Immature natural killer cell (primary cell): ENCODE measurements at regions not wholly inside any gene's neighbourhood (a gene's known extent, or its start where the extent isn't known, plus 50 kb on each side); places are given as distances from the start of the nearest gene placed in this dataset.

Experiments
- DNase-seq, 3 donors: peaks; one replicate each; pipeline ENCODE4 v3.0.0; 2022; ENCODE audit warnings: mixed read lengths in 1 of 3
- H3K27ac Mint-ChIP-seq, 6 donors: one replicate each; pipeline ENCODE4 v1.8.0; 2020; ENCODE audit warnings: mixed read lengths in 6 of 6, mild to moderate bottlenecking in 5 of 6, inconsistent platforms in 4 of 6, moderate library complexity in 3 of 6
- H3K27me3 Mint-ChIP-seq, 3 donors: one replicate each; pipeline ENCODE4 v1.8.0; 2020 to 2021; ENCODE audit warnings: low read depth in 3 of 3, mild to moderate bottlenecking in 3 of 3, mixed read lengths in 3 of 3, moderate library complexity in 3 of 3, inconsistent platforms in 1 of 3
- H3K36me3 Mint-ChIP-seq, 3 donors: one replicate each; pipeline ENCODE4 v1.8.0; 2020; ENCODE audit warnings: mixed read lengths in 3 of 3, inconsistent platforms in 2 of 3, mild to moderate bottlenecking in 2 of 3
- H3K4me1 Mint-ChIP-seq, 2 donors: one replicate each; pipeline ENCODE4 v1.8.0; 2020; ENCODE audit warnings: inconsistent platforms in 2 of 2, mild to moderate bottlenecking in 2 of 2, mixed read lengths in 2 of 2, moderate library complexity in 1 of 2
- H3K4me3 Mint-ChIP-seq, 5 donors: one replicate each; pipeline ENCODE4 v1.8.0; 2020; ENCODE audit warnings: mild to moderate bottlenecking in 5 of 5, mixed read lengths in 5 of 5, inconsistent platforms in 3 of 5, moderate library complexity in 3 of 5
- H3K9me3 Mint-ChIP-seq, 6 donors: one replicate each; pipeline ENCODE4 v1.8.0; 2020; ENCODE audit warnings: mild to moderate bottlenecking in 6 of 6, mixed read lengths in 6 of 6, inconsistent platforms in 4 of 6, moderate library complexity in 3 of 6

DNA sequence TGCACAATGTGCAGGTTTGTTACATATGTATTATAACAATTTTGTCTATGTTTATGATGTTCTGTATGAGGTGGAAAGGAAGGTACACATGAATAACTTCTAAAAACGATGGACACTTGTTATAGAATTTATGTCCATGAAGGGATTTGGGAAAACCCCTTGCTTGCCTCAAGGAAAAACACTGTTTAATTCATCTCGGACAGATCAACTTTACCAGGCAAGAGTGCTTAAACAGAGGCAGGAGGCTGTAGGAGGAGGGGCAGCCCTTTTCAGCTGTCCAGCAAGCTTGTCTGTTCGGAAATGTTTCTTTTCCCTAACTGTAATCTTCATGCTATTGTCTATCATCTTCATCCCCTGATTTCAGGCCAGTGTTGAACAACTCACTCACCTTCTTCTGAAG lies 200.9 kb downstream of the CDC14C start:
- H3K27me3 Mint-ChIP-seq, result no peaks in the 10 kb centered on the region
- no peaks in the 10 kb centered on the region for H3K4me1 Mint-ChIP-seq

DNA sequence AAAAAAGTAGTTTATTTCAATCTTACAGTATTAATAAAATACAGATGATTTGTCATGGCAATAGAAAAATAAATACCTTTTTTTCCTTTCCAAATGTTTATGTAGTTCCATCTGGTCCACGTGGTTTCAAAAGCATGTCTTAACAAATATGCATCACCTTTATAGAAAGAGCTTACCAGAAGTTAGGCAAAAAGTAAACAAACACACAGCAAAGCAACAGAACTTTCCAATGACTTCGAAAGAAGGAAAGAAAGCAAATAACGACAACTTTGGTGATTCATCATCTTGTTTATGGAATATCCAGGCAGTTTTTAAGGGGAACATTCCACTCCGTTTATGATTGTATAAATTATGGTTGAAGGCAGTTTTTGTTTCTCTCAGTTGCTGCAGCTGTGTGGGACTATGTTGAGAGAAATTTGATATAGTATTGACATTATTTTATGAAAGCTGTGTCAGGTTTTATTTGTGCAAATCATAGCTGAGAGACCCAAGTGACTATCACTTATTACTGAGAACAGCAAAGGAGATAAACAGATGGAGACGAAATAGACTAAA lies 203.1 kb downstream of the CDC14C start:
- H3K36me3 Mint-ChIP-seq, result no peaks in the 10 kb centered on the region
- H3K4me1 Mint-ChIP-seq, result no peaks in the 10 kb centered on the region
- H3K4me3 Mint-ChIP-seq, result no peak overlapping the region
- DNase-seq, result no peak
- H3K27ac Mint-ChIP-seq, result no peak overlapping the region
- no peaks in the 10 kb centered on the region for H3K27me3 Mint-ChIP-seq
- H3K9me3 Mint-ChIP-seq, result peaks cover 5 to 39% (median 16%) of the 10 kb centered on the region in 6 donors

More for the DNA sequence above, 200.9 kb downstream of the CDC14C start:
- DNase-seq, result no peak
- Mint-ChIP-seq H3K36me3 (peaks cover 0 to 3% (median 3%) of the 10 kb centered on the region in 3 donors), H3K27ac (no peak overlapping the region), H3K9me3 (peaks cover 2 to 36% (median 19%) of the 10 kb centered on the region in 6 donors), H3K4me3 (no peak overlapping the region)

DNA sequence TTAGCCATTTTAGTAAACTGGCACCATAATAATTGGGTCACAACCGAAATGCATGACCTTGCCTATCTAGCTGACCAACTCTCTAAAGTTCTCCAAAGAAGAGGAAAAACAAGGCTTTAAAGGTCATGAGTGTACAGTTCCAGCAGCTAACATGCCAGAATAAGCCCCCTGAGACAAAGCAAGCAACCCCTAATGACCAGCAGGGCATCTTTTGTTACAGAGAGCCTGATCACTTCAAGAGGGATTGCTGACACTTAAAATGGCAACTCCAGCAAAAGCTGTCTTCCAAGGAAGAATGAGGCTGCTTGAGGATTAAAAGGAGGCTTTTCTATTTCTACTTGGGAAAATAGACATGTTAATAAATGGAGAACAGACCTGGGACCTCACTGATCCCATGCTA lies 213.6 kb downstream of the CDC14C start:
- Mint-ChIP-seq H3K9me3 (peaks cover 0 to 34% (median 19%) of the 10 kb centered on the region in 6 donors), H3K4me3 (no peak overlapping the region), H3K4me1 (no peaks in the 10 kb centered on the region), H3K27me3 (peaks cover 0 to 2% (median 1%) of the 10 kb centered on the region in 3 donors), H3K27ac (no peak overlapping the region), H3K36me3 (no peaks in the 10 kb centered on the region)
- no peak for DNase-seq

DNA sequence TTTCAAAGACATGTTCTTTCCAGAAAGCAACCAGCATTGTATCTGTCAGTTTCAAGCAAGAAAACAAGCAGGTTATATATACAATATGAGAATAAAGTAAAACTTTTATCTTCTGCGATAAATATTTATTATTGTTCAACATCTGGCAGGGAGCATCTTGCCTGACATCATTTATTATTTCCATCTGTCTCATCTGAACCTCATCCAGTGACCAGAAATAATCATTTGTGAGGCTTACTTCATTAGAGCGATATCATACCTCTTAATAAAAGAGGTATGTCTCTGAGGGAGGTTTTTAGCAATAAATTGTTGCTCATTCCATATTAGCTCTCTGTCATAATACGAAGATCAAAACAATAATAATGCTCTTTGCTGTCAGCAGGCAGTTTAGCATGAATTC lies 226.1 kb downstream of the CDC14C start:
- peaks cover 0 to 3% (median 0%) of the 10 kb centered on the region in 3 donors for H3K27me3 Mint-ChIP-seq
- no peak for DNase-seq
- H3K27ac Mint-ChIP-seq, result no peak overlapping the region
- H3K4me3 Mint-ChIP-seq, result no peak overlapping the region
- H3K4me1 Mint-ChIP-seq, result no peaks in the 10 kb centered on the region
- H3K36me3 Mint-ChIP-seq, result no peaks in the 10 kb centered on the region
- H3K9me3 Mint-ChIP-seq, result peaks cover 7 to 37% (median 14%) of the 10 kb centered on the region in 6 donors

DNA sequence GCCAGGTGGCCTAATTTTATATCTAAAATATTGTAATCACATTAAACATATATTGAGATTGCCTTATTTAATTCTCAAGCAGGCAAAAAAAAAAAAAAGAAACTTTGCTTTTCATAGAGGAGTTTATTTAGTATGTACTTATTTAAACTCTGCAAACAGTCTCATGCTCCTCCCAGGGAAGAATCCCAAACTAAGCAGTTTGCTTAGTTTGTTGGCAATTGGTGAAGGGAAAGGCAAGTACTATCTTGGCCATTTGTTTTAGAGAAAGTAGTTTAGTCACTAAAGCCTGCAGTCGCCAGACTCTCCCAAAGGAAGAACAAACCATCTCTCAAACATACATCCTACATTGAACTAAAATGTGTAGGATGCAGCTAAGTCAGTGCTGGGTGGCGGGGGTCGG lies 226.8 kb downstream of the CDC14C start:
- Mint-ChIP-seq H3K36me3 (no peaks in the 10 kb centered on the region), H3K9me3 (peaks cover 3 to 31% (median 13%) of the 10 kb centered on the region in 6 donors), H3K27me3 (peaks cover 0 to 3% (median 0%) of the 10 kb centered on the region in 3 donors), H3K27ac (no peak overlapping the region), H3K4me1 (no peaks in the 10 kb centered on the region), H3K4me3 (no peak overlapping the region)
- DNase-seq, result no peak

DNA sequence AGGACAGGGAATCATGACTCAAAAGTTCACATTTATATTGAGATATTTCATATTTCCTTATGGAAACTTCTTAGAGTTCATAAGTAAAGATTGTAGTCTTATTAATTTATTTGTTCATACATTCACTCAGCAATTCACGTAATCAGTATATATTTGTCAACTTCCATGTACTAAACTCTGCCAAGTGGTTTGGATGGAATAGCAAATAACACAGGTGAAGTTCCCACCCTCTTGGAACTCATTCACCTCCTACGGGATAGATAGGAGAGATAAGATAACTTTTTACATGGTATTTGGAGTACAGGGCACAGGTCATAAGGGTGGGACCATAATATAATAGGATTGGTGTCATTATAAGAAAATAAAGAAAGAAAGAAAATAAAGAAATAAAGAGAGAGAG lies 234.0 kb downstream of the CDC14C start:
- H3K9me3 Mint-ChIP-seq, result peaks cover 1 to 15% (median 5%) of the 10 kb centered on the region in 6 donors
- DNase-seq, result no peak
- peaks cover 0 to 4% (median 0%) of the 10 kb centered on the region in 3 donors for H3K36me3 Mint-ChIP-seq
- H3K27ac Mint-ChIP-seq, result no peak overlapping the region
- H3K4me3 Mint-ChIP-seq, result no peak overlapping the region
- no peaks in the 10 kb centered on the region for H3K4me1 Mint-ChIP-seq
- H3K27me3 Mint-ChIP-seq, result no peaks in the 10 kb centered on the region

DNA sequence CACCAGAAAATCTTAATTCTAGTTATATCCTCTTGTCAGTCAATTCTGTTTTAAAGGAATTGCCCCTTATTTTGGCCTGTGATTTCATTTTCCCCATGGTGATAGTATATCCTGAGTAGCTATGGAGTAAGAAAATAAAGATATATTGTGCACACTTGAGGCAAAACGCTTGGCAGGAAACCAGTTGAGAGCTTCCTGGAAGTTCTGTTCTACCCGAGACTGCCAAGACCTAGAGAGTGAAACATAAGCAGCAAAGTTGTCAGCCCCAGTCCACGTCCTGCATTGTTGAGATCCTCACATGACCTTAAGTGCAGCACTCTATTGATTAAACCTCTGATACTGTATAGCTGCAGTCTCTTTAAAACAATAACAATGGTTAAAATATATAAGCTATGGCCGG lies 235.2 kb downstream of the CDC14C start:
- Mint-ChIP-seq H3K27ac (no peak overlapping the region), H3K9me3 (peaks cover 1 to 15% (median 5%) of the 10 kb centered on the region in 6 donors), H3K4me3 (no peak overlapping the region), H3K4me1 (no peaks in the 10 kb centered on the region), H3K36me3 (peaks cover 0 to 4% (median 0%) of the 10 kb centered on the region in 3 donors), H3K27me3 (no peaks in the 10 kb centered on the region)
- DNase-seq, result no peak

DNA sequence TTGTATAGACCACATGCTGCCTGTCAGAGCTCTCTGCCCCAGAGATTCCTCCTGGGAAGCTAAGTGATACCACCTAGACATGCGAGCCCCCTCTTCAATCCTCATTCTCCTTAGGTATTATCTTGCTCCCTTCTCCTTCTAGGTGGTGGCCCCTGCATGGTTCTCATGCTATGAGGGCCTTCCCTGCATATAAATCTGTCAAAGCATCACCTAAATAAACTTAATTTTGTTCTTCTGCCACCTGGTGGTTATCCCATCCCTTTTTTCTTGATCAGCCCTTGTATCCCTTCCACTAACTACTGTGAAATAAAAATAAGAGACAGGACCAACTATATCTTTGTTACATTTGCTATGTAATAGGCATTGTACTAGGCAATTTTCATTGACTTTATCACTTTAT lies 242.1 kb downstream of the CDC14C start:
- H3K27ac Mint-ChIP-seq, result no peak overlapping the region
- peaks cover 0 to 15% (median 10%) of the 10 kb centered on the region in 6 donors for H3K9me3 Mint-ChIP-seq
- DNase-seq, result no peak
- H3K4me1 Mint-ChIP-seq, result no peaks in the 10 kb centered on the region
- no peaks in the 10 kb centered on the region for H3K36me3 Mint-ChIP-seq
- no peaks in the 10 kb centered on the region for H3K27me3 Mint-ChIP-seq
- no peak overlapping the region for H3K4me3 Mint-ChIP-seq

DNA sequence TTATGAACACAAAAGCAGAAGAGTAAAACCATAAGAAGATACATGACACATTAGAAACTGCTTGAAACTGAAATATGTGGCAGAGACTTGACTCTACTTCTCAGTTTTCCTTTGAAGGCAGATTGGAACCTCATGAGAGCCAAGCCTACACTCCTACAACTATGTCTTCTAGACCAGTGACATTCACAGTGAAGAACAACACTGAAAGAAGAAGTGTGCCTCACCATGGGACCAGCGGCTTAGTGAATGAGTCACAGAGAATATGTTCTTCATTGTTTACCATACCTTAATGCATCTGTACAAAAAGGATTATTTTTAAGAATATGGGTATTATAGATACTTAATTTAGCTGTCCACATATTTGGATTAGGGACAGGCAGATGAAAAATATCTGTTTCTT lies 248.3 kb downstream of the CDC14C start:
- Mint-ChIP-seq H3K9me3 (peaks cover 0 to 27% (median 5%) of the 10 kb centered on the region in 6 donors), H3K4me3 (no peak overlapping the region), H3K27me3 (peaks cover 0 to 2% (median 0%) of the 10 kb centered on the region in 3 donors), H3K27ac (no peak overlapping the region), H3K4me1 (no peaks in the 10 kb centered on the region), H3K36me3 (no peaks in the 10 kb centered on the region)
- no peak for DNase-seq

DNA sequence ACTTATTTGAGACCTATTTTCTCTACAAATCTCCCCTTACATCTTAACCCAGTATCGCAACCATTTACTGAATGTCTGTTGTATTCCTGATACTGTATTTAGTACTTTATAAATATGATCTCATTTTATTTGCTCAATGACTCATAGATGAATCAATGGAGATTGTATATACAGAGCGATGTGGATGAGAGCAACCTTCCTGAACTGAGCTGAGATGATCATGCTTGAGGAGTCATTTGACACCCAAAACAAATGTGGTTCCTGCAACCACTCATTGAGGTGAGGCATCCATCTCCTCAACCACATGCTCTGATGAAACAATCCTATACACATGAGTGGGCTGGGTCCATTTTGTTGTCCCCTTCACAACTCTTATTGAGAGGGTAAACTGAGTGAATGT lies 250.0 kb downstream of the CDC14C start:
- Mint-ChIP-seq H3K4me1 (no peaks in the 10 kb centered on the region), H3K36me3 (no peaks in the 10 kb centered on the region), H3K27me3 (peaks cover 0 to 2% (median 0%) of the 10 kb centered on the region in 3 donors), H3K4me3 (no peak overlapping the region), H3K27ac (no peak overlapping the region), H3K9me3 (peaks cover 4 to 27% (median 7%) of the 10 kb centered on the region in 6 donors)
- no peak for DNase-seq

DNA sequence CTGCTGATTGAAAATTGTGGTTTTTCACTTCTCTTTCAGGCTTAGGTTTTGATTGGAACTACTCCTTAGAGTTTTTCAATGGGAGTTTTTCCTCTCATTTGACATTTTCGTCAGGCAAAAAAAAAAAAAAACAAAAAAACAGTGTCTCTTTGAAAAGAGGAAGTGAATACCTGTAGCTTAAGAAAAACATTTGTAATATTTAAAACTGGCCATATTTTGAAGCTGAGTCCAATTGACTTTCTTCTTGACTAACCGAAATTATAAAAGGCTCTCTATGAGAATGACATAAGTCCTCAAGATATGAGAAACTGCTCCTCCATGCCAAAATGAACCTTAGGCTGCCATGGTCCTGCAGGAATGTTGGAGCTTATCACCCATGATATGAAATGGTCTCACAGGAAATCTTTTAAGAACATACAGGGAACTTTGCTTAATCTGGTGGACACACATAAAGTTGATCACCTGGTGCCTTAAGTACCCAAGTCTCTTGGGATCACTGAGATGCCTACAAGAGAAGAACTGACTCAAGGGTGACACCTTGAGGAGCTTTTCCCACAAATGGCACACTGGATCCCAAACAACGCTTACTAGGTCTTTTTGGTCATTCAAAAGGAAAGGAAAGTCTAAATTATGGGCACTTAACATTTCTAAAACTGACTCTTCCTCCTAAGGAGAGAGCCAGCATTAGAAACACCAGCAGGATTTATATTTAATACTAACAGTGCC lies 263.4 kb downstream of the CDC14C start:
- Mint-ChIP-seq H3K36me3 (no peaks in the 10 kb centered on the region), H3K27me3 (no peaks in the 10 kb centered on the region), H3K9me3 (peaks cover 3 to 26% (median 9%) of the 10 kb centered on the region in 6 donors), H3K4me1 (no peaks in the 10 kb centered on the region), H3K4me3 (no peak overlapping the region), H3K27ac (no peak overlapping the region)
- no peak for DNase-seq

DNA sequence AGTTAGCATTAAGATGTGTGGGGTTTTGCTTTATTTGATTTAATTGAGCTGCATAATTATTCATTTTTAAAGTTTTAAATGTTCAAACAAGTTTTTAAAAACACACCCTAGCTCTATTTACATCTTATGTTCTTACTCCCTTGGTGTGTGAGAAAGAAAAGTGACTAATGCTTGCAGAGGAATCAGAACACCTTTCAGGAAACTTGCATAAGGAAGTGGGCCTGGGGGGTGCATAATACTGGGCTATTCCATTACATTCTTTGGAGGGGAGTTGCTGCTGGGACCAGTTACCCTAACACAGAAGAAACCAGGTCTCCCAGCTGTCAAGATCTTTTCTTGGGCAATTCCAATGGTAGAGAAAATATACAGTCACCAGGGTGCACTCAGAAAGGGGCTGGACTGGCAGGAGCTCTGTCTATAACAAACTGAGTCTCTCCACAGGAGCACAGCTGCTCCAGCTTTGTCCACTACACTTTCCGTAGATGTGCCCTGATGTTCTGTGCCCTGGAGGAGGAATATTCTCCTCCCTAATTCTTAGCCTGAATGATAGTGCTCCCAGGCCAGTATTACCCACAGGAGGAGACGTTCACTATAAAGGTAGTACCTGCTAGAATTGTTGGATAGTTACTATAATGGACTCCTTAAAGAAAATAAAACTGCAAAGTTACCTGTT lies 304.2 kb downstream of the CDC14C start:
- no peak for DNase-seq
- Mint-ChIP-seq H3K36me3 (no peaks in the 10 kb centered on the region), H3K4me3 (no peak overlapping the region), H3K9me3 (peaks cover 3 to 39% (median 11%) of the 10 kb centered on the region in 6 donors), H3K4me1 (no peaks in the 10 kb centered on the region), H3K27ac (no peak overlapping the region), H3K27me3 (peaks cover 0 to 2% (median 1%) of the 10 kb centered on the region in 3 donors)

DNA sequence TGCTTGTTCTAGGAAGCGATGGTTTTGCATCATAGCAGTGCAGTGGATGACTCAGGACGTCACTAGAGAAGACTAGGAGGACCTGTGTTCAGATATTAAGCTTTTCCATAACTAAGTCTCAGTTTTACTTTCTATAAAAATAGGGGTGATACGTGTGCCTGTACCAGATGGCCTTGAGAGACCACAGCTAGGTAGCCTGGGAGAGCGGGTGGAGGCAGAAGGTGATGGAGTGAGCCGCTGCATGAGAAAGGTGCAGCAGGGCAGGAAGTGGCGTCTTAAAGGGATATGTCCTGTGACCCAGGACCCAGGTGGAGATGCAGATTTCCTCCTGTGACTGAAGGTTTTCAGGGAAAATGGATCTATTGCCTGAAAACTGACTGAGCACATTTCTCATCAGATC lies 304.9 kb downstream of the CDC14C start:
- H3K27me3 Mint-ChIP-seq, result peaks cover 0 to 3% (median 1%) of the 10 kb centered on the region in 3 donors
- H3K9me3 Mint-ChIP-seq, result peaks cover 3 to 36% (median 15%) of the 10 kb centered on the region in 6 donors
- H3K4me3 Mint-ChIP-seq, result no peak overlapping the region
- no peaks in the 10 kb centered on the region for H3K36me3 Mint-ChIP-seq
- no peak for DNase-seq
- no peaks in the 10 kb centered on the region for H3K4me1 Mint-ChIP-seq
- H3K27ac Mint-ChIP-seq, result no peak overlapping the region

DNA sequence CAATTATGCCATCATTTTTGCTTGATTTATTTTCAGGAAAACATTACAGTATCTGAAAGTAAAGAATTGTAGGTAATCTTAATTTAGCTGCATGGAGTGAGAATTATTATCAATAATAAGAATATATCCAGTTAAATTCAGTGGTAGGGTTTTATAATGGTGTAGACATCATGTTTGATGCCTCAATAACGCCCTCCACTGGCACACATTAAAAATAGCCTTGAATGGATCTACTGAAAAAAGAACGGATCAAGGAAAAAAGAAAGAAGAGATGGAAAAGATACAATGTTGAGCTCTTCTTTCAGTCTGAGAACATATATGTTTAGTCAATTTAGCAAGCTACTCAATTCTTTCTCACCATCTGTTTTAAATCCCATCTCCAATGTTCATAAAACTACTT lies 319.2 kb downstream of the CDC14C start:
- no peak for DNase-seq
- H3K9me3 Mint-ChIP-seq, result peaks cover 9 to 36% (median 23%) of the 10 kb centered on the region in 6 donors
- no peaks in the 10 kb centered on the region for H3K27me3 Mint-ChIP-seq
- H3K4me3 Mint-ChIP-seq, result no peak overlapping the region
- no peak overlapping the region for H3K27ac Mint-ChIP-seq
- H3K36me3 Mint-ChIP-seq, result no peaks in the 10 kb centered on the region
- no peaks in the 10 kb centered on the region for H3K4me1 Mint-ChIP-seq
